ENCODE measurements at regions not wholly inside any gene's neighbourhood (a gene's known extent, or its start where the extent isn't known, plus 50 kb on each side); places are given as distances from the start of the nearest gene placed in this dataset.
"Not testable (repeated sequence)": the region's sequence is repeated elsewhere in the genome, so short reads cannot be mapped to it uniquely, and the experiment has no call there.

DNA sequence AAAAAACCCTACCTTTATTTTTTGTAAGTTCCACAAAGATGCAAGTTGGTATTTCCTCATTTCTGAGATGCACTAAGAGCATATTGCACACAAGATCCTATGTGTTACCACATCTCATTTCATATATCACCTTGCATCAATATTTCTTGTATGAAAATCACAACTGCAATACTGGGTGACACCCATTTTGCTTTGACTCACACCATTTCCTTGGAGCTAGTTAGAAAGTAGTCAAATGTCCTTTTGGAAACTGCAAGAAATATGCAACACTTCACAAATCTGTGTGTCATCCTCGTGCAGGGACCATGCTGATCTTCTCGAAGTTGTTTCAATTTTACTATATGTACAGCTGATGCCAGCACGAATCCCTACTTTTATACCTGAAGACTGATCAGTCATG, 94.6 kb upstream of the ACBD5 start:
- not testable (repeated sequence) for TF ChIP-seq ZNF629 (tag by site-specific recombination; IDR thresholded peaks at IDR 0.05); ZFP3 (tag by site-specific recombination; IDR thresholded peaks at IDR 0.05; ENCODE audit: low read depth); ZNF571 (tag by site-specific recombination; IDR thresholded peaks at IDR 0.05)
- TF ChIP-seq, protein P1, sequence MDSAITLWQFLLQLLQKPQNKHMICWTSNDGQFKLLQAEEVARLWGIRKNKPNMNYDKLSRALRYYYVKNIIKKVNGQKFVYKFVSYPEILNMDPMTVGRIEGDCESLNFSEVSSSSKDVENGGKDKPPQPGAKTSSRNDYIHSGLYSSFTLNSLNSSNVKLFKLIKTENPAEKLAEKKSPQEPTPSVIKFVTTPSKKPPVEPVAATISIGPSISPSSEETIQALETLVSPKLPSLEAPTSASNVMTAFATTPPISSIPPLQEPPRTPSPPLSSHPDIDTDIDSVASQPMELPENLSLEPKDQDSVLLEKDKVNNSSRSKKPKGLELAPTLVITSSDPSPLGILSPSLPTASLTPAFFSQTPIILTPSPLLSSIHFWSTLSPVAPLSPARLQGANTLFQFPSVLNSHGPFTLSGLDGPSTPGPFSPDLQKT (IDR thresholded peaks at IDR 0.05; ENCODE audit: borderline replicate concordance, low read depth, low read length) = not testable (repeated sequence)
- TF ChIP-seq, protein P2, sequence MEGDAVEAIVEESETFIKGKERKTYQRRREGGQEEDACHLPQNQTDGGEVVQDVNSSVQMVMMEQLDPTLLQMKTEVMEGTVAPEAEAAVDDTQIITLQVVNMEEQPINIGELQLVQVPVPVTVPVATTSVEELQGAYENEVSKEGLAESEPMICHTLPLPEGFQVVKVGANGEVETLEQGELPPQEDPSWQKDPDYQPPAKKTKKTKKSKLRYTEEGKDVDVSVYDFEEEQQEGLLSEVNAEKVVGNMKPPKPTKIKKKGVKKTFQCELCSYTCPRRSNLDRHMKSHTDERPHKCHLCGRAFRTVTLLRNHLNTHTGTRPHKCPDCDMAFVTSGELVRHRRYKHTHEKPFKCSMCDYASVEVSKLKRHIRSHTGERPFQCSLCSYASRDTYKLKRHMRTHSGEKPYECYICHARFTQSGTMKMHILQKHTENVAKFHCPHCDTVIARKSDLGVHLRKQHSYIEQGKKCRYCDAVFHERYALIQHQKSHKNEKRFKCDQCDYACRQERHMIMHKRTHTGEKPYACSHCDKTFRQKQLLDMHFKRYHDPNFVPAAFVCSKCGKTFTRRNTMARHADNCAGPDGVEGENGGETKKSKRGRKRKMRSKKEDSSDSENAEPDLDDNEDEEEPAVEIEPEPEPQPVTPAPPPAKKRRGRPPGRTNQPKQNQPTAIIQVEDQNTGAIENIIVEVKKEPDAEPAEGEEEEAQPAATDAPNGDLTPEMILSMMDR (tag by site-specific recombination; IDR thresholded peaks at IDR 0.05) = not testable (repeated sequence)

All from HEK293 (cell line).